GM21619 (cell line): ENCODE measurements at regions not wholly inside any gene's neighbourhood (a gene's known extent, or its start where the extent isn't known, plus 50 kb on each side); places are given as distances from the start of the nearest gene placed in this dataset.

Source experiments
- ATAC-seq: cut with Tn5 transposase; IDR thresholded peaks from one replicate; pipeline ENCODE4 v1.9.1; 2021; ENCODE audit not compliant: unreplicated experiment

GRCh38 chr3:76402926-76403325 is 617.6 kb upstream of the ZNF717 start:
- no peak for ATAC-seq

DNA sequence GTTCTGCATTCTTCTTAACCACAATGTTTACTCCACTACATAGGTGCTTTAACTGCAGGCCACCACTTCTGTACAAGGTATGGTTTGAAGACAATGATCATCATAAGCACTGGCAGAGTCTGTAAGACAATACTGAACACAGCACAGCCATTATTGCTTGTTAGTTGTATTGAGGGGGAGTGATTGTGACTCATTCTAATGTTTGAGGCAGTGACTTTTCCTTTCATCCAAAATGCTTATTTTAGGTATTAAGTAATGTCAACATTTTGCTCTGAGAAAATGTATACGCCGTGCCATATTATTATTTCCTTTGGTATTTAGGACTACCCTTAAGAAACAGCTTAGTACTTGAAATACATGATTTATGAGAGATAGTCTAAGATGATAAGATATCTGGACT is 618.2 kb upstream of the ZNF717 start:
- ATAC-seq: no peak

DNA sequence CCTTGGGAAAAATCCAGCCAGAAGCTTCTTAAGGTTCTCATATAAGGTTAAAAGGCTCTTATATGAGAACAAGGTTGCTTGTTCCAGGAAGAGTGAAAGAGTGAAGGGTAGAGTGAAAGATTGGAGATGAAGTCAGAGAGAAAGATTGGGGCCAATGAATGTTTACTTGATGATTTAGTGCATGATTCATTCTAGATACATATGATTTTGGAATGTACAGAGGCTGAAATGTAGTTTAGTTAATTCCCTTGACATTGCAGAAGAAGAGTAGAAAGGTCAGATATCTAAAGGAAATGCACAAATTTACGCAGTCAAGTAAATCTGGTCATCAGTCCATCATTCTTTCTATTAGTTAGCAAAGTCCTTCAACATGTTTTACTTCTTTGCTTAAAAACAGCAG is 619.8 kb upstream of the ZNF717 start:
- no peak for ATAC-seq

DNA sequence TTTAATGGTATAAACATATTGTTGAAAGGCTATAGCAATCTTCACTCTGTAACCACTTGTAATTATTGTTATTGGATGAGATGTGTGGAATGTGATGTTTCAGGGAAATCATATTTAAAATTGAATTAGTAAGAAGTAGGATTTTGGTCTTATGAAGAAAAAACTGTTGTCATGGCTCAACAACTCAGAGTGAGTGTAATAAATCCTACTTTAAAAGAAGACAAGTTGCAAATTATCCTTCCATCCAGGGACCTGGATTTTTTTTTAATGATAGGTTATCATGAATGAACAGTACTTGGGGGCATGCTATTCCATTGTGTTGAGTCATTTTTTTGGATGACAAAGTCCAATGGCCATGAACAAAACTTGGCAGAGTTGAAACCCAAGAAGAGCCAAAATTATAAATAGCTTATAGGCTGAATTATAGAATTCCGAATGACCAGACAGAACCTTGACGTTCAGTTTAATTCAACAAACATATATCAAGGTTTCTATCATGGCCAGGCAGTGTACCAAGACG is 625.5 kb upstream of the ZNF717 start:
- no peak for ATAC-seq

- no peak for ATAC-seq
Measured at GRCh38 chr3:76415384-76415783, 624.5 kb upstream of the ROBO2 start.

DNA sequence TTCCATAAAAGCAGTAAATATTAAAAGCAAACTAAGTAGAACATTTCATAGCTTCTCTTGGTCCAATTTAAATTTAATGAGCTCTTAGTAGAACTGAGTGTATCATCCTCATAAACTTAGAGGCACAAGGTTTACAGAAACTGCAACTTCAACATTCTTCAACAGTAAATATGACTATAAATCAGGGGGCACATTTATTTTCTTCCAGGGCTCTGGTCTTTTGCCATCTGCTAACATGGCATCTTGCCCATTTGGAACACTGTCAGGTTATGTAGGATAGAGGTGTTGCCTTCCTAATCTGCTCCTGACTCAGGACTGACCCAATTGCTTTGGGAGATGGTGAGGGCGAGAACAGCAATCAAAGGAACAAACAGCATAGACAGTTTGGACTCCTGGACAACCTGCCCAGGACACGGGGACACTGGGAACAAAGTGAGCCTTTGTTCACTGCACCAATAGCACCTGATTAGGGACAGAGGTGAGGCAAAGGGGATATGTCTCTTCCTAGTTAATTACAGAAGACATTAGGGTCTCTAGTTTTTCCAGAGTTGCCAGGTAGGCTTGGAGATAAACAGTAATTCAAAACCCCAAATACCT is 610.2 kb upstream of the ROBO2 start:
- no peak for ATAC-seq

DNA sequence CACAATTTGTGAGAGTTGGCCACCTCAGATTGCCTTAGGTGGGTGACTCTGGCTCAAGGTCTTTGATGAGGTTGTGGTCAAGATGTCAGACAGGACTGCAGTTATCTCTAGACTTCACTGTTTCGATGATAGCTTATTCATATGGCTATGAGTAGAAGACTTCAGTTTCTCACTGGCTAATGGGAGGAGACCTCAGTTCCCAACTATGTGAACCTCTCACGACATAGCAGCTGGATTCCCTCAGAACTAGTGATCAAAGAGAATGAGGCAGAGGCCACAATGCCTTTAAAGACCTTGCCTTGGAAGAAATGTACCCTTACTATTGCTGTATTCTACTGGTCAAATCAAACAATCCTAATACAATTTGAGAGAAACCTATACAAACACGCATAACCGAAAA is 607.5 kb upstream of the ROBO2 start:
- ATAC-seq: no peak

DNA sequence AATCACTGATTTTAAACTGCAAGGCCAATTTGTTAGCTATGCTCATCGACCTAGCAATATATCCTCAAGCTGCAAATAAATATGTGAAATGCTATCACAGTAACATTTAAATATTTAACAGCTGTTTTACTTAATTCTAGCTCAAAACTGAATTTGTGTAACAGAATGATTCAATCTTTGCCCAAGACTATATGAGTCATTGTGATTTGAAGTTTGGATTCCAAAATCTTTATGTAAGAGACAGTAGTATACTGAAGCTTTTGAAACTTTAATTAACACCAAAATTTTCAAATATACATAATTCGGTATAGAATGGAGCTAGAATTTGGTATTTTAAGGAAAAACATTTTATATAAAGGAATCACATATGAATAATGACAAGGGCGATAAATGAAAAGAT is 603.0 kb upstream of the ROBO2 start:
- ATAC-seq: no peak

DNA sequence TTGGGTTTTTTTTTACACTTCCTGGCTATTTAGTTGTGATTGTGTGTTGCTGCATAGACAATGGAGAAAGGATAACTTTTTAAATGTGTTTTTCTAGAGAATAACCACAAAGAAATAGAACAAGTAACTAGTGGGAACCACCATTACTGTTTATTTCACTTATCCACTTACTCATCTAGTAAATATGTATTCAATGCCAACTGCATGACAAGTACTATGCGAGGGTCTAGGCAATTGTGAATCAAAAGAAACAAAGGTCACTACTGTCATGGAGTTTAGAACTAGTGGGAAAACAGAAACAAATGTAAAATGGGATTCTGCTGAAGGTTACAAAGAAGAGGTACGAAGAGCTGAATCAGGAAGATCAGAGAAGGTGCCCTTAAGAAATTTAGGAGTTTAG is 600.9 kb upstream of the ROBO2 start:
- ATAC-seq: no peak

DNA sequence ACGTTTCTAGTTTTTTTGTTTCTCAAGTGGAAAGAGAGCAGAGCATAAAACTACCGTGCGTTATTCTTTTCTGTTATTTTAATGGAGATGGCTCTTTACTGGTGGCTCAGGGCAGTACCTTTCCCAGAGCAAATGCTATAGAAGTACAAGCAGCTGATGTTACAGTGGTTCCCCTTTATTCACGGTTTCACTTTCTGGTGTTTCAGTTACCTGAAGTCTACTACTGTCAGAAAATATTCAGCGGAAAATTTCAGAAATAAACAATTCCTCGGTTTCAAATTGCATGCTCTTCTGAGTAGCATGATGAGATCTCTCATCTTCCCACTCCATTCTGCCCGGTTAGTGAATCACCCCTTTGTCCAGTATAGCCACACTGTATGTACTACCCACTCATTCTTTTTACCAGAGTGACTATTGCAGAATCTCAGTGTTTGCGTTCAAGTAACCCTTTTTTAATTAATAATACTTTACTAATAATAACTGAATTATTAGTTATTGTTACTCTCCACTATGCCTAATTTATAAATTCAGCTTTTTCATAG is 597.5 kb upstream of the ROBO2 start:
- ATAC-seq: no peak

- no peak for ATAC-seq
Measured at GRCh38 chr3:76456322-76456721, 583.6 kb upstream of the ROBO2 start.

GRCh38 chr3:76463501-76463900 is 576.4 kb upstream of the ROBO2 start:
- no peak for ATAC-seq

- ATAC-seq: no peak
Measured at GRCh38 chr3:76470285-76470684, 569.6 kb upstream of the ROBO2 start.

GRCh38 chr3:76474632-76475031 is 565.3 kb upstream of the ROBO2 start:
- ATAC-seq: no peak

GRCh38 chr3:76479161-76479650 is 560.7 kb upstream of the ROBO2 start:
- no peak for ATAC-seq

GRCh38 chr3:76482510-76482909 is 557.4 kb upstream of the ROBO2 start:
- ATAC-seq: no peak

DNA sequence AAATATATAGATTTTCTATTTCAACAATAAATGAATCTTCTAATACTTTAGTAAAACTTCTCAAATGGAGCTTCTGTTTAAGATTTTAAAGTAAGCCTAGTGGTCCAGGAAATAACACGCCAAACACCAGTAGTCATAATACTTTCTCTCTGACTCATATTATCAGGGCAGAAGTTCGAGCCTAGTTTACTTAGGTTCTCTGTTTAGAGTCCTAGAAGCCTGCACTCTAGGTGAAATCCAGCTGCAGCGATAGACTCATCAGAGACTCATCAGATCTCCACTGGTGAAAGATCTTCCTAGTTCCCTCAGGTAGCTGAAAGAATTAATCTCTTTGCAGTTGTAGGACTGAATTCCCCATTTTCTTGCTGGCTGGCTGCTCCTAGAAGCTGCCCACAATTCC is 552.5 kb upstream of the ROBO2 start:
- no peak for ATAC-seq

GRCh38 chr3:76490064-76490463 is 549.8 kb upstream of the ROBO2 start:
- no peak for ATAC-seq

DNA sequence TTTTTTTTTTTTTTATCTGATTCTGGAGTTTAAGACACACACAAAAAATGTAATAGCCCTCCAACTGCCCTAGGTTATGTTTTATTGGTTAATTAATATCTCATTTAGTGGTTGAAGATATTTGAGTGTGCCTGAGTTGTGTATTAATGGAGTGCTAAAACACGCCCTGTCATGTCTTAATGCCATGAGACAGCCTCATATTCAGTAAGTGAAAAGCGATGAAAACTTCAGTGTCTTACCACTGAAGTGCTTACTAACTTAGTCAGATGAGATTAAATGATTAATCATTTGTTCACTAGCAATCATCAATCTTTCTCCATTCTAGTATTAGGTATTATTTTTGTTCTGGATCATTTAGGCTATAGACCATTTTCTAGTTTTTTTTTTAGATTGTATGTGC is 544.7 kb upstream of the ROBO2 start:
- ATAC-seq: no peak

- no peak for ATAC-seq
Measured at GRCh38 chr3:76497636-76498035, 542.3 kb upstream of the ROBO2 start.

DNA sequence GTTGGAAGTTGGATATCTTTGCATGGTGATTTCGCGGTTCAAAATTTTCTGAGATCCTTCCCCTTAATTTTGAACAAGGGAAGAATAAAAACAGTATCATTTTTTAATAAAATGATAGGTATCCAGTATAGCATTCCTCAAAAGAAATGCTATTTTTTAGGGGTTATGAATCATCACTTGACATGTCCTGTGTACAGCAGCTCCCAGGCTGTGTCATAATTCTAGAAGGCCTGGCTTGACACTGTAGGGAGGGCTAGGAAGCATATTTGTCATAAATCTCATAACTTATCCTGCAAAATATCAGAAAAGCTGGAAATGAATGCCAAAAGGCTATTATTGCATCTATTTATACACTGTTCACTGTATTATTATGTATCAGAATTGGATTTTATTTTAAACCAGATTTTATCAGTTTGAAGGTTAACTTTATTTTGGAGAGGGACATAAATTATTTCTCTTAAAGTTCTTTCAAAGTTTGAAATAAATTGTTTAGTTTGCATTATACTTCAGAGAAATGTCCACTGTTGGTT is 539.1 kb upstream of the ROBO2 start:
- ATAC-seq: no peak

DNA sequence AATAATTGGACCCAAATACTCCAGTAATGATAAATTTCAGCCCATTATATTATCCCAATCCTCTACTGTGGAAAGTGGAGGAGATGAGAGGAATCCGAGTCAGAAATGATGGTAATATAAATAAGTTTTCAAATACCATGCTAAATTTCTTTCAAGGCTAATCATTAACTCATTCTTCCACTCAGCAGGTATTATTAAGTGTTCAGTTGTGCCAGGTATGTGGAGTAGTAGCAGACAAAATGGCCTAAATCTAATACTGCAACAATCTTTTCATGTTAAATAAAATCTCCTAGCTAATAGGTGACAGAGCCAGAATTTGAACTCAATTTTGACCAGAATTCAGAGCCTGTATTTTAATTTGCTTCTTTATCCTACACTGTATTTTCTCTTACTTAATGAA is 538.6 kb upstream of the ROBO2 start:
- ATAC-seq: no peak

- no peak for ATAC-seq
Measured at GRCh38 chr3:76502076-76502475, 537.8 kb upstream of the ROBO2 start.
